Smooth muscle cell (in vitro differentiated cells): ENCODE measurements at regions not wholly inside any gene's neighbourhood (a gene's known extent, or its start where the extent isn't known, plus 50 kb on each side); places are given as distances from the start of the nearest gene placed in this dataset.

Source experiments
- DNase-seq: peaks from one replicate; lab custom pipeline; 2025; ENCODE audit not compliant: unreplicated experiment; lab: John Stamatoyannopoulos, UW
- H2AFZ ChIP-seq: fragments of 200-600 bp; sonication (generic); 2 replicates; pipeline ENCODE4 v1.6.0; 2016; ENCODE audit warnings: antibody characterized with exemption, low read depth, mild to moderate bottlenecking
- H3F3A ChIP-seq: fragments of 200-600 bp; sonication (generic); 2 replicates; pipeline ENCODE4 v1.6.0; 2017; ENCODE audit warnings: antibody characterized with exemption, low read depth
- H3K27ac ChIP-seq: fragments of 200-600 bp; sonication (generic); 2 replicates; pipeline ENCODE4 v1.5.1; 2016; ENCODE audit warnings: low read depth, mild to moderate bottlenecking
- H3K27me3 ChIP-seq: fragments of 200-600 bp; sonication (generic); 2 replicates; pipeline ENCODE4 v1.6.1; 2016; ENCODE audit warnings: low read depth, mild to moderate bottlenecking
- H3K36me3 ChIP-seq: fragments of 200-600 bp; sonication (generic); 2 replicates; pipeline ENCODE4 v1.5.1; 2016; ENCODE audit warnings: low read depth
- H3K4me1 ChIP-seq: fragments of 200-600 bp; sonication (generic); 2 replicates; pipeline ENCODE4 v1.5.1; 2016; ENCODE audit warnings: low read depth
- H3K4me2 ChIP-seq: fragments of 200-600 bp; sonication (generic); 2 replicates; pipeline ENCODE4 v1.6.0; 2016; ENCODE audit warnings: mild to moderate bottlenecking
- H3K4me3 ChIP-seq: fragments of 200-600 bp; sonication (generic); 2 replicates; pipeline ENCODE4 v1.5.1; 2016; ENCODE audit warnings: mild to moderate bottlenecking
- H3K79me2 ChIP-seq: fragments of 200-600 bp; sonication (generic); 2 replicates; pipeline ENCODE4 v1.6.0; 2016; ENCODE audit warnings: low read depth, mild to moderate bottlenecking
- H3K9ac ChIP-seq: fragments of 200-600 bp; sonication (generic); 2 replicates; pipeline ENCODE4 v1.6.0; 2016; ENCODE audit warnings: low read depth
- H3K9me3 ChIP-seq: fragments of 200-600 bp; sonication (generic); replicated peaks from 2 replicates; pipeline ENCODE4 v1.5.1; 2016; ENCODE audit warnings: low read depth
- H4K20me1 ChIP-seq: fragments of 200-600 bp; sonication (generic); 2 replicates; pipeline ENCODE4 v1.6.0; 2016; ENCODE audit warnings: low read depth
- WGBS: methylation state at CpG from one replicate; pipeline ENCODE4 v1.1.7; 2016; ENCODE audit warnings: low lambda C conversion rate; 5-methylcytosine and 5-hydroxymethylcytosine counted together
- TF ChIP-seq, protein P1 (sequence below): fragments of 200-600 bp; sonication (generic); IDR thresholded peaks from 2 replicates; pipeline ENCODE4 v1.5.1; 2017; ENCODE audit warnings: borderline replicate concordance, mild to moderate bottlenecking, antibody characterized with exemption; ENCODE audit not compliant: insufficient read depth, poor library complexity, severe bottlenecking

- H3K4me1 ChIP-seq: no peaks in the 10 kb centered on the region
- H4K20me1 ChIP-seq: no peaks in the 10 kb centered on the region
- H2AFZ ChIP-seq: no peak overlapping the region
- H3K79me2 ChIP-seq: no peaks in the 10 kb centered on the region
- no peak overlapping the region for H3K9ac ChIP-seq
- H3F3A ChIP-seq: no peaks in the 10 kb centered on the region
- H3K4me3 ChIP-seq: no peak overlapping the region
- no peak overlapping the region for H3K4me2 ChIP-seq
- TF ChIP-seq, protein P1, sequence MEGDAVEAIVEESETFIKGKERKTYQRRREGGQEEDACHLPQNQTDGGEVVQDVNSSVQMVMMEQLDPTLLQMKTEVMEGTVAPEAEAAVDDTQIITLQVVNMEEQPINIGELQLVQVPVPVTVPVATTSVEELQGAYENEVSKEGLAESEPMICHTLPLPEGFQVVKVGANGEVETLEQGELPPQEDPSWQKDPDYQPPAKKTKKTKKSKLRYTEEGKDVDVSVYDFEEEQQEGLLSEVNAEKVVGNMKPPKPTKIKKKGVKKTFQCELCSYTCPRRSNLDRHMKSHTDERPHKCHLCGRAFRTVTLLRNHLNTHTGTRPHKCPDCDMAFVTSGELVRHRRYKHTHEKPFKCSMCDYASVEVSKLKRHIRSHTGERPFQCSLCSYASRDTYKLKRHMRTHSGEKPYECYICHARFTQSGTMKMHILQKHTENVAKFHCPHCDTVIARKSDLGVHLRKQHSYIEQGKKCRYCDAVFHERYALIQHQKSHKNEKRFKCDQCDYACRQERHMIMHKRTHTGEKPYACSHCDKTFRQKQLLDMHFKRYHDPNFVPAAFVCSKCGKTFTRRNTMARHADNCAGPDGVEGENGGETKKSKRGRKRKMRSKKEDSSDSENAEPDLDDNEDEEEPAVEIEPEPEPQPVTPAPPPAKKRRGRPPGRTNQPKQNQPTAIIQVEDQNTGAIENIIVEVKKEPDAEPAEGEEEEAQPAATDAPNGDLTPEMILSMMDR: no peak
- no peak overlapping the region for H3K27ac ChIP-seq
- no peaks in the 10 kb centered on the region for H3K27me3 ChIP-seq
- no peaks in the 10 kb centered on the region for H3K36me3 ChIP-seq
- WGBS: 92% methylated on average over 2 of the region's 2 CpGs
- no peaks in the 10 kb centered on the region for H3K9me3 ChIP-seq
- DNase-seq: no peak
These were observed 198.2 kb downstream of the SEC16B start for GRCh38 chr1:177771688-177772087.

GRCh38 chr1:177770096-177770495 is 199.8 kb downstream of the SEC16B start:
- H2AFZ ChIP-seq: no peak overlapping the region
- no peak overlapping the region for H3K27ac ChIP-seq
- H3K27me3 ChIP-seq: peaks cover 5% of the 10 kb centered on the region
- no peak overlapping the region for H3K9ac ChIP-seq
- TF ChIP-seq, protein P1: no peak
- no peaks in the 10 kb centered on the region for H3K79me2 ChIP-seq
- H3K36me3 ChIP-seq: no peaks in the 10 kb centered on the region
- no peak overlapping the region for H3K4me2 ChIP-seq
- H3K4me3 ChIP-seq: no peak overlapping the region
- no peaks in the 10 kb centered on the region for H3F3A ChIP-seq
- DNase-seq: no peak
- H4K20me1 ChIP-seq: no peaks in the 10 kb centered on the region
- no peaks in the 10 kb centered on the region for H3K9me3 ChIP-seq
- no peaks in the 10 kb centered on the region for H3K4me1 ChIP-seq

GRCh38 chr1:177755851-177756560 is 213.9 kb downstream of the SEC16B start:
- DNase-seq: no peak
- 74% methylated on average over 7 of the region's 7 CpGs for whole genome bisulfite sequencing
- no peak overlapping the region for H2AFZ ChIP-seq

More at GRCh38 chr1:177755851-177756560, 213.9 kb downstream of the SEC16B start:
- Histone ChIP-seq H3K27me3 (no peaks in the 10 kb centered on the region), H3K9ac (no peak overlapping the region), H3K4me3 (no peak overlapping the region), H3K27ac (no peak overlapping the region), H3K9me3 (no peaks in the 10 kb centered on the region), H3K79me2 (no peaks in the 10 kb centered on the region), H3K36me3 (no peaks in the 10 kb centered on the region), H3K4me1 (no peaks in the 10 kb centered on the region), H4K20me1 (no peaks in the 10 kb centered on the region), H3F3A (no peaks in the 10 kb centered on the region), H3K4me2 (no peak overlapping the region)
- TF ChIP-seq, protein P1: no peak
